MCF 10A (cell line): ENCODE measurements at regions not wholly inside any gene's neighbourhood (a gene's known extent, or its start where the extent isn't known, plus 50 kb on each side); places are given as distances from the start of the nearest gene placed in this dataset.
"Not testable (repeated sequence)": the region's sequence is repeated elsewhere in the genome, so short reads cannot be mapped to it uniquely, and the experiment has no call there.

Source experiments
- BruUV-seq: library from RNA; stranded (reverse); fragments of 400-500 nt; replicated peaks from 2 replicates; lab custom pipeline; 2021; lab: Mats Ljungman, UMichigan
- CTCF ChIA-PET: fragments of 300-600 bp; sonication (Branson Sonifier 250); formaldehyde crosslinking; extraction: SDS; loops from one replicate; lab custom pipeline; 2021; ENCODE audit warnings: antibody characterized with exemption, inconsistent platforms; lab: Yijun Ruan, JAX
- POLR2A ChIA-PET: fragments of 300-600, 350-650 bp; sonication (Branson Sonifier 250); formaldehyde crosslinking; extraction: SDS; loops from one replicate; lab custom pipeline; 2020; ENCODE audit warnings: antibody characterized with exemption, inconsistent platforms; lab: Yijun Ruan, JAX
- DNase-seq: peaks from one replicate; pipeline ENCODE4 v3.0.0-alpha.2; 2018; ENCODE audit not compliant: unreplicated experiment
- H3K27ac Mint-ChIP-seq: one replicate; pipeline ENCODE4 v1.8.0; 2022; ENCODE audit warnings: mild to moderate bottlenecking, low read depth, mixed read lengths; ENCODE audit not compliant: unreplicated experiment
- H3K27me3 Mint-ChIP-seq: one replicate; pipeline ENCODE4 v1.8.0; 2022; ENCODE audit warnings: mixed read lengths; ENCODE audit not compliant: insufficient read depth, unreplicated experiment
- H3K36me3 Mint-ChIP-seq: one replicate; pipeline ENCODE4 v1.8.0; 2022; ENCODE audit warnings: mild to moderate bottlenecking, moderate library complexity, mixed read lengths; ENCODE audit not compliant: insufficient read depth, unreplicated experiment
- H3K4me1 Mint-ChIP-seq: one replicate; pipeline ENCODE4 v1.8.0; 2022; ENCODE audit warnings: mixed read lengths; ENCODE audit not compliant: insufficient read depth, unreplicated experiment
- H3K4me3 Mint-ChIP-seq: one replicate; pipeline ENCODE4 v1.8.0; 2022; ENCODE audit warnings: mild to moderate bottlenecking, moderate library complexity, mixed read lengths; ENCODE audit not compliant: unreplicated experiment
- H3K9me3 Mint-ChIP-seq: one replicate; pipeline ENCODE4 v1.8.0; 2022; ENCODE audit warnings: mixed read lengths; ENCODE audit not compliant: unreplicated experiment
- intact Hi-C: fragments of 100-400 bp; cut with micrococcal nuclease; formaldehyde crosslinking; loops from 2 replicates; pipeline ENCODE4 v1.14.1; 2022
- TF ChIP-seq, protein P1 (sequence below): fragments of 200-600 bp; IDR thresholded peaks from one replicate; pipeline ENCODE4 v1.8.0; 2022; ENCODE audit warnings: antibody characterized with exemption, mild to moderate bottlenecking; ENCODE audit not compliant: unreplicated experiment

DNA sequence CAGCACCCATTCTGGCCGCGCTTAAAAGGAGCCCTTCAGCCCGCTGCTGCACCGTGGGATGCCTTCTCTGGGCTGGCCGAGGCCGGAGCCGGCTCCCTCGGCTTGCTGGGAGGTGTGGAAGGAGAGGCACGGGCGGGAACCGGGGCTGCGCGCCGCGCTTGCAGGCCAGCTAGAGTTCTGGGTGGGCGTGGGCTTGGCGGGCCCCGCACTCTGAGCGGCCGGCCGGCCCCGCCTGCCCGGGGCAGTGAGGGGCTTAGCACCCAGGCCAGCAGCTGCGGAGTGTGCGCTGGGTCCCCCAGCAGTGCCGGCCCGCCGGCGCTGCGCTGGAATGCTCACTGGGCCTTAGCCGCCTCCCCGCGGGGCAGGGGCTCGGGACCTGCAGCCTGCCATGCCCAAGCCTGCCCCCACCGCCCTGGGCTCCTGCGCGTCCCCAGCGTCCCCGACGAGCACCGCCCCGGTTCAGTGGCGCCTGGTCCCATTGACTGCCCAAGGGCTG is 111.3 kb downstream of the PCDH18 start:
- DNase-seq, result no peak
- Mint-ChIP-seq H3K36me3 (no peaks in the 10 kb centered on the region), H3K9me3 (no peaks in the 10 kb centered on the region), H3K4me3 (no peak overlapping the region), H3K27me3 (no peaks in the 10 kb centered on the region), H3K27ac (no peak overlapping the region), H3K4me1 (no peaks in the 10 kb centered on the region)
- intact Hi-C loops, result no loop called here
- CTCF ChIA-PET, result no interaction called here
- POLR2A ChIA-PET, result no interaction called here
- no TSS peak for BruUV-seq
- TF ChIP-seq, protein P1, sequence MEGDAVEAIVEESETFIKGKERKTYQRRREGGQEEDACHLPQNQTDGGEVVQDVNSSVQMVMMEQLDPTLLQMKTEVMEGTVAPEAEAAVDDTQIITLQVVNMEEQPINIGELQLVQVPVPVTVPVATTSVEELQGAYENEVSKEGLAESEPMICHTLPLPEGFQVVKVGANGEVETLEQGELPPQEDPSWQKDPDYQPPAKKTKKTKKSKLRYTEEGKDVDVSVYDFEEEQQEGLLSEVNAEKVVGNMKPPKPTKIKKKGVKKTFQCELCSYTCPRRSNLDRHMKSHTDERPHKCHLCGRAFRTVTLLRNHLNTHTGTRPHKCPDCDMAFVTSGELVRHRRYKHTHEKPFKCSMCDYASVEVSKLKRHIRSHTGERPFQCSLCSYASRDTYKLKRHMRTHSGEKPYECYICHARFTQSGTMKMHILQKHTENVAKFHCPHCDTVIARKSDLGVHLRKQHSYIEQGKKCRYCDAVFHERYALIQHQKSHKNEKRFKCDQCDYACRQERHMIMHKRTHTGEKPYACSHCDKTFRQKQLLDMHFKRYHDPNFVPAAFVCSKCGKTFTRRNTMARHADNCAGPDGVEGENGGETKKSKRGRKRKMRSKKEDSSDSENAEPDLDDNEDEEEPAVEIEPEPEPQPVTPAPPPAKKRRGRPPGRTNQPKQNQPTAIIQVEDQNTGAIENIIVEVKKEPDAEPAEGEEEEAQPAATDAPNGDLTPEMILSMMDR, result no peak

DNA sequence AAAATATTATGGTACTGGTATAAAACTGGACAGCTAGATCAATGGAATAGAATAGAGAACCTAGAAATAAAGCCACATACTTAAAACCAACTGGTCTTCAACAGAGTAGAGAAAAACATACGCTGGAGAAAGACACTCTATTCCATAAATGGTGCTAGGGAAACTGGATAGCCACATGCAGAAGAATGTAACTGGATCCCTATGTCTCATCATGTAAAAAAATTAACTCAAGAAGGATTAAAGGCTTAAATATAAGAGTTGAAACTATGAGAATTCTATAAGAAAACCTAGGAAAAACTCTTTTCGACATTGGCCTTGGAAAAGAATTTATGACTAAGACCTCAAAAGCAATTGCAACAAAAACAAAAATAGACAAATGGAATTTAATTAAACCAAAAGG is 114.6 kb downstream of the PCDH18 start:
- H3K36me3 Mint-ChIP-seq, result no peaks in the 10 kb centered on the region
- no peak for DNase-seq
- no peaks in the 10 kb centered on the region for H3K4me1 Mint-ChIP-seq
- CTCF ChIA-PET, result no interaction called here
- POLR2A ChIA-PET, result no interaction called here
- H3K27ac Mint-ChIP-seq, result no peak overlapping the region
- intact Hi-C loops, result no loop called here
- no peaks in the 10 kb centered on the region for H3K9me3 Mint-ChIP-seq
- H3K4me3 Mint-ChIP-seq, result no peak overlapping the region
- TF ChIP-seq, protein P1, result no peak
- no TSS peak for BruUV-seq
- no peaks in the 10 kb centered on the region for H3K27me3 Mint-ChIP-seq

DNA sequence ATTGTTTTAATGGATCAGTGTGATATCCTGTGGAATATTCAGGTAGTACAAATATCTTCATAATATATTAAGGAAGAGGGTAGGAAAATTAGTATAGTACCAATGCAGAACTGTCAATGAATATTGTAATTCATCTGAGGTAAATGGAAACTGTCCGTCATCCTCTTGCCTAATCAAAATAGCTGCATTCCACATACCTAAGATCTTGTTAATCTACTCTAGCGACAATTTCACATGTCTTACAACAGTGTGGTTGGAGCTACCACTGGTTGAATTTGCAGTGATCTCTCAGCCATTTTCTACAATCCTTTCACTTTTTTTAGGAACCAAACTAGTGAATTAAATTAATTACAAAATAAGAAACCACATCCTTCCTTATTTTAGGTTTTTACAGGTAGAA is 117.5 kb downstream of the PCDH18 start:
- H3K27ac Mint-ChIP-seq, result no peak overlapping the region
- intact Hi-C loops, result no loop called here
- no peaks in the 10 kb centered on the region for H3K27me3 Mint-ChIP-seq
- no peak for DNase-seq
- no peak overlapping the region for H3K4me3 Mint-ChIP-seq
- POLR2A ChIA-PET, result interaction anchor here (0.7 to 1.1 kb wide), 3 partner anchors 9 to 46 kb away, joined by 3 to 4 read pairs (median 4); no protein-coding TSS in a partner anchor
- no TSS peak for BruUV-seq
- no peaks in the 10 kb centered on the region for H3K9me3 Mint-ChIP-seq
- no peaks in the 10 kb centered on the region for H3K4me1 Mint-ChIP-seq
- TF ChIP-seq, protein P1, result no peak
- H3K36me3 Mint-ChIP-seq, result no peaks in the 10 kb centered on the region
- CTCF ChIA-PET, result no interaction called here

- intact Hi-C loops, result no loop called here
- ChIA-PET CTCF (no interaction called here), POLR2A (no interaction called here)
- Mint-ChIP-seq H3K27ac (peak overlapping the region; percentile 2), H3K36me3 (no peaks in the 10 kb centered on the region), H3K9me3 (peaks cover 10% of the 10 kb centered on the region), H3K4me3 (no peak overlapping the region), H3K4me1 (peaks cover 4% of the 10 kb centered on the region), H3K27me3 (no peaks in the 10 kb centered on the region)
- no peak for DNase-seq
- no TSS peak for BruUV-seq
- TF ChIP-seq, protein P1, result no peak
Measured at GRCh38 chr4:137408527-137409177, 123.6 kb downstream of the PCDH18 start.

DNA sequence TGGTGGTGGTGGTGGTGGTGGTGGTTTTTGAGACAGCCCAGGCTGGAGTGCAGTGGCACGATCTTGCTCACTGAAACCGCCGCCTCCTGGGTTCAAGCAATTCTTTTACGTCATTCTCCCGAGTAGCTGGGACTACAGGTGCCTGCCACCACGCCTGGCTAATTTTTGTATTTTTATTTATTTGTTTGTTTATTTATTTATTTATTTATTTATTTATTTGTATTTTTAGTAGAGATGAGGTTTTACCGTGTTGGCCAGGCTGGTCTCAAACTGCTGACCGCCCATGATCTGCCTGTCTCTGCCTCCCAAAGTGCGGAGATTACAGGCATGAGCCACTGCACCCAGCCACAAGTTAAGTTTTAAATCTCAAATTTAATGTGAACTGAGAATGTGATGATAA is 126.5 kb downstream of the PCDH18 start:
- H3K27me3 Mint-ChIP-seq, BruUV-seq, POLR2A ChIA-PET, H3K27ac Mint-ChIP-seq, H3K4me3 Mint-ChIP-seq, H3K36me3 Mint-ChIP-seq, CTCF ChIA-PET, DNase-seq, H3K4me1 Mint-ChIP-seq, intact Hi-C loops: not testable (repeated sequence)
- peaks cover 12% of the 10 kb centered on the region for H3K9me3 Mint-ChIP-seq
